H1 (cell line): ENCODE measurements at regions not wholly inside any gene's neighbourhood (a gene's known extent, or its start where the extent isn't known, plus 50 kb on each side); places are given as distances from the start of the nearest gene placed in this dataset.
A peak's percentile ranks its signal among the peaks of the same experiment; 100 is the strongest.

Experiments used
- CTCF ChIA-PET: fragments of 300-600 bp; sonication (Branson Sonifier 250); formaldehyde crosslinking; loops from one replicate; lab custom pipeline; 2021; ENCODE audit not compliant: partially characterized antibody; lab: Charles Lee
- POLR2A ChIA-PET: fragments of 300-600 bp; sonication (Branson Sonifier 250); formaldehyde crosslinking; loops from one replicate; lab custom pipeline; 2021; ENCODE audit warnings: inconsistent platforms; ENCODE audit not compliant: partially characterized antibody; lab: Charles Lee
- DNase-seq, 2 experiments: peaks; one replicate each; pipeline versions ENCODE4 v3.0.0 to v3.0.0-alpha.2; 2010 to 2022; ENCODE audit warnings: low spot score in 2 of 2, low read depth in 1 of 2, mixed read lengths in 1 of 2
- FAIRE-seq: peaks from 2 replicates; lab custom pipeline; 2011; peaks lifted over from hg19 to GRCh38; lab: Jason Lieb, UNC
- H2AFZ ChIP-seq: 2 replicates; pipeline ENCODE4 v1.8.1; 2012; ENCODE audit warnings: low read length, inconsistent platforms
- H2AK5ac ChIP-seq: 2 replicates; pipeline ENCODE4 v1.6.1; 2013; ENCODE audit warnings: low read depth, low read length
- H2BK120ac ChIP-seq: replicated peaks from 2 replicates; pipeline ENCODE3; 2013; ENCODE audit warnings: low read depth, low read length, inconsistent platforms
- H2BK12ac ChIP-seq: 2 replicates; pipeline ENCODE4 v1.6.1; 2013; ENCODE audit warnings: low read depth, low read length
- H2BK15ac ChIP-seq: 2 replicates; pipeline ENCODE4 v1.6.1; 2013; ENCODE audit warnings: low read length
- H2BK20ac ChIP-seq: 2 replicates; pipeline ENCODE4 v1.6.1; 2013; ENCODE audit warnings: low read length
- H2BK5ac ChIP-seq: 2 replicates; pipeline ENCODE4 v1.6.1; 2013; ENCODE audit warnings: low read depth, low read length
- H3K14ac ChIP-seq: 2 replicates; pipeline ENCODE4 v1.6.1; 2013; ENCODE audit warnings: inconsistent platforms; ENCODE audit not compliant: insufficient read length
- H3K18ac ChIP-seq: 2 replicates; pipeline ENCODE4 v1.6.1; 2013; ENCODE audit warnings: low read length; ENCODE audit errors: extremely low read depth
- H3K23ac ChIP-seq: 2 replicates; pipeline ENCODE4 v1.6.1; 2013; ENCODE audit warnings: inconsistent platforms; ENCODE audit not compliant: insufficient read length
- H3K23me2 ChIP-seq: 2 replicates; pipeline ENCODE4 v1.6.1; 2013; ENCODE audit warnings: low read depth, low read length
- H3K27ac ChIP-seq: 2 replicates; pipeline ENCODE4 v1.6.1; 2011; ENCODE audit warnings: low read depth, low read length, inconsistent platforms
- H3K27me3 ChIP-seq, 4 experiments: replicated peaks in 1 of 4; 1 replicate in 1 of 4; 2 replicates in 3 of 4; pipeline versions ENCODE4 v1.6.1 to v1.8.1; 2011 to 2013; ENCODE audit warnings: low read length in 3 of 4, mild to moderate bottlenecking in 3 of 4, inconsistent platforms in 2 of 4, mixed read lengths in 2 of 4, moderate library complexity in 1 of 4; ENCODE audit not compliant: control insufficient read depth in 3 of 4, insufficient read depth in 3 of 4; ENCODE audit errors: extremely low read depth in 1 of 4
- H3K36me3 ChIP-seq, 4 experiments: 2 replicates each; pipeline versions ENCODE4 v1.6.1 to v1.8.1; 2011 to 2013; ENCODE audit warnings: mild to moderate bottlenecking in 4 of 4, low read length in 3 of 4, moderate library complexity in 2 of 4, control low read depth in 1 of 4, inconsistent platforms in 1 of 4; ENCODE audit not compliant: insufficient read depth in 4 of 4, control insufficient read depth in 2 of 4
- H3K4ac ChIP-seq: replicated peaks from 2 replicates; pipeline ENCODE3; 2013; ENCODE audit warnings: low read length, low read depth, mixed read lengths, inconsistent platforms; ENCODE audit not compliant: insufficient read length
- H3K4me1 ChIP-seq, 4 experiments: replicated peaks in 1 of 4; 1 replicate in 1 of 4; 2 replicates in 3 of 4; pipeline versions ENCODE4 v1.6.1 to v1.8.1; 2011 to 2013; ENCODE audit warnings: low read length in 3 of 4, inconsistent platforms in 2 of 4, mixed read lengths in 1 of 4; ENCODE audit not compliant: insufficient read depth in 4 of 4, control insufficient read depth in 3 of 4
- H3K4me2 ChIP-seq, 2 experiments: 2 replicates each; pipeline versions ENCODE4 v1.6.1 to v1.8.1; 2011 to 2013; ENCODE audit warnings: low read depth in 2 of 2, low read length in 2 of 2, control low read depth in 1 of 2, inconsistent platforms in 1 of 2, mild to moderate bottlenecking in 1 of 2; ENCODE audit not compliant: insufficient read depth in 1 of 2
- H3K4me3 ChIP-seq, 4 experiments: fragments of 200-600, 300-600 bp in 1 of 4; sonication (generic), shearing (Covaris generic), sonication (Bioruptor Twin) in 1 of 4; 2 replicates each; pipeline versions ENCODE4 v1.5.1 to v1.8.1; 2011 to 2016; ENCODE audit warnings: low read length in 4 of 4, low read depth in 3 of 4, control low read depth in 2 of 4, inconsistent platforms in 2 of 4, mild to moderate bottlenecking in 2 of 4, mixed read lengths in 1 of 4, moderate library complexity in 1 of 4; ENCODE audit not compliant: insufficient read depth in 2 of 4; ENCODE audit errors: extremely low read depth in 1 of 4
- H3K56ac ChIP-seq: replicated peaks from 2 replicates; pipeline ENCODE3; 2013; ENCODE audit warnings: low read depth, mild to moderate bottlenecking, mixed read lengths, low read length, inconsistent platforms; ENCODE audit not compliant: insufficient read length
- H3K79me1 ChIP-seq: 2 replicates; pipeline ENCODE4 v1.6.1; 2013; ENCODE audit warnings: low read depth, low read length, control low read depth
- H3K79me2 ChIP-seq, 2 experiments: 2 replicates each; pipeline versions ENCODE4 v1.6.1 to v1.8.1; 2012 to 2013; ENCODE audit warnings: low read length in 2 of 2, mild to moderate bottlenecking in 2 of 2, inconsistent platforms in 1 of 2; ENCODE audit not compliant: insufficient read depth in 2 of 2, control insufficient read depth in 1 of 2
- H3K9ac ChIP-seq, 4 experiments: replicated peaks in 1 of 4; 1 replicate in 1 of 4; 2 replicates in 3 of 4; pipeline versions ENCODE4 v1.6.1 to v1.8.1; 2011 to 2013; ENCODE audit warnings: low read depth in 3 of 4, low read length in 3 of 4, control low read depth in 2 of 4, mild to moderate bottlenecking in 2 of 4, moderate library complexity in 2 of 4, inconsistent platforms in 1 of 4; ENCODE audit errors: extremely low read depth in 1 of 4
- H3K9me3 ChIP-seq, 2 experiments: 2 replicates each; pipeline versions ENCODE4 v1.6.1 to v1.8.1; 2012 to 2013; ENCODE audit warnings: mild to moderate bottlenecking in 2 of 2, moderate library complexity in 2 of 2, control low read depth in 1 of 2, inconsistent platforms in 1 of 2, low read depth in 1 of 2, low read length in 1 of 2, mixed read lengths in 1 of 2; ENCODE audit not compliant: insufficient read depth in 2 of 2
- H4K20me1 ChIP-seq, 2 experiments: replicated peaks in 1 of 2; 2 replicates each; pipeline versions ENCODE3 to v1.8.1; 2011 to 2013; ENCODE audit warnings: inconsistent platforms in 2 of 2, low read length in 2 of 2, mild to moderate bottlenecking in 1 of 2; ENCODE audit not compliant: insufficient read depth in 2 of 2, control insufficient read depth in 1 of 2
- H4K5ac ChIP-seq: 2 replicates; pipeline ENCODE4 v1.6.1; 2013; ENCODE audit warnings: low read length, low read depth, mixed read lengths, inconsistent platforms; ENCODE audit not compliant: insufficient read length
- H4K8ac ChIP-seq: 2 replicates; pipeline ENCODE4 v1.8.0; 2013; ENCODE audit warnings: mild to moderate bottlenecking, moderate library complexity, low read length, inconsistent platforms; ENCODE audit not compliant: insufficient read depth; ENCODE audit errors: extremely low read depth
- H4K91ac ChIP-seq: replicated peaks from 2 replicates; pipeline ENCODE3; 2013; ENCODE audit warnings: low read length, mixed read lengths, inconsistent platforms; ENCODE audit not compliant: insufficient read length
- CHD1 ChIP-seq: IDR thresholded peaks from 2 replicates; pipeline ENCODE4 v1.6.1; 2012; ENCODE audit warnings: low read depth, low read length, improper control_type of control experiment
- CHD2 ChIP-seq: IDR thresholded peaks from 2 replicates; pipeline ENCODE4 v1.6.1; 2012; ENCODE audit warnings: low read length, improper control_type of control experiment
- GABPA ChIP-seq: IDR thresholded peaks from 2 replicates; pipeline ENCODE4 v1.6.1; 2011; ENCODE audit warnings: mild to moderate bottlenecking, low read length, moderate library complexity, borderline replicate concordance; ENCODE audit not compliant: insufficient read depth
- HDAC2 ChIP-seq, 2 experiments: fragments of 300-600 bp in 1 of 2; sonication (generic) in 1 of 2; IDR thresholded peaks; 2 replicates each; pipeline ENCODE4 v1.6.1; 2011 to 2012; ENCODE audit warnings: low read depth in 2 of 2, low read length in 2 of 2, mild to moderate bottlenecking in 2 of 2, moderate library complexity in 2 of 2, borderline replicate concordance in 1 of 2, inconsistent platforms in 1 of 2
- RFX5 ChIP-seq: IDR thresholded peaks from 2 replicates; pipeline ENCODE4 v1.6.1; 2011; ENCODE audit warnings: low read depth, low read length, improper control_type of control experiment, borderline replicate concordance
- RXRA ChIP-seq: IDR thresholded peaks from 2 replicates; pipeline ENCODE4 v1.6.1; 2011; ENCODE audit warnings: low read depth, mild to moderate bottlenecking, low read length, moderate library complexity; ENCODE audit not compliant: insufficient read depth
- WGBS, 2 experiments: shearing (Covaris generic) in 1 of 2; methylation state at CpG; one replicate each; pipeline versions ENCODE4 v1.1.6 to v1.1.7; 2013 to 2015; ENCODE audit warnings: low lambda C conversion rate in 2 of 2, mixed read lengths in 2 of 2, inconsistent platforms in 1 of 2, low coverage in 1 of 2, missing lambda C conversion rate in 1 of 2; ENCODE audit not compliant: insufficient replicate concordance in 2 of 2, insufficient coverage in 1 of 2, insufficient read length in 1 of 2; ENCODE audit errors: extremely low coverage in 1 of 2, missing lambda C conversion rate in 1 of 2; 5-methylcytosine and 5-hydroxymethylcytosine counted together
- TF ChIP-seq, protein P1 (sequence below): IDR thresholded peaks from 2 replicates; pipeline ENCODE4 v1.6.1; 2012; ENCODE audit warnings: inconsistent platforms
- TF ChIP-seq, protein P2 (sequence below), 3 experiments: IDR thresholded peaks; 1 replicate in 2 of 3; 2 replicates in 1 of 3; pipeline versions ENCODE4 v1.5.1 to v1.6.1; 2011; ENCODE audit warnings: low read length in 3 of 3, mild to moderate bottlenecking in 3 of 3, inconsistent platforms in 2 of 3, low read depth in 1 of 3, moderate library complexity in 1 of 3; ENCODE audit not compliant: insufficient read depth in 1 of 3; ENCODE audit errors: control extremely low read depth in 1 of 3
- TF ChIP-seq, protein P3 (sequence below): IDR thresholded peaks from 2 replicates; pipeline ENCODE4 v1.6.1; 2011; ENCODE audit warnings: low read depth, mild to moderate bottlenecking, low read length; ENCODE audit not compliant: insufficient read depth

DNA sequence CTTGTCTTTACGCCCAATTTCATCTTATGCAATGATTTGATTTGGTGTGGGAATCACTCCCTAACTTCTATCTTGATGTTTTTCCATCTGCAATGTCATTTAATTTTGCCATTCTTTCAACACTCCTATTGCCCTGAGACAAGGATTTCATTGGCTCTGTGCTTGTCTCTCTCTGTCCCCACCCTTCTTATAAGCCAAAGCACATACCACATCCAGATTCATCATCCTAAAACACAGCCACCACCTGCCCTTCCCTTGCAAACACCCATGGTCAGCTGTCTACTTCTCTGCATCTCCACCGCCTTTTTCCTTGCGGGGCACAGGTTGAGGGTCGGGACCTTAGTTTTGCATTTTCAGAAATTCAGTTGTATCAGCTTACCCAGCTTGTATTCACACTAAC, 225.8 kb upstream of the SOX21 start:
- H3K23me2 ChIP-seq, result no peaks in the 10 kb centered on the region; the same call in 1 of the 2 replicates
- H4K20me1 ChIP-seq, result no peaks in the 10 kb centered on the region
- H3K9ac ChIP-seq, result no peak overlapping the region
- H3K23ac ChIP-seq, result no peak overlapping the region
- no peak overlapping the region for H4K5ac ChIP-seq
- no peaks in the 10 kb centered on the region for H3K4me1 ChIP-seq
- H2BK15ac ChIP-seq, result no peak overlapping the region
- no peaks in the 10 kb centered on the region for H3K27me3 ChIP-seq
- no peak overlapping the region for H3K4ac ChIP-seq
- DNase-seq (no peak), FAIRE-seq (no peak)
- no peak overlapping the region for H2BK12ac ChIP-seq
- H4K91ac ChIP-seq, result no peak overlapping the region
- H3K9me3 ChIP-seq, result peaks cover 5 to 16% of the 10 kb centered on the region in 2 experiments; a peak in 3 of 4 replicates
- no peak overlapping the region for H2BK120ac ChIP-seq
- no peak overlapping the region for H3K4me2 ChIP-seq
- H3K4me3 ChIP-seq, result no peak overlapping the region
- H3K79me2 ChIP-seq, result no peaks in the 10 kb centered on the region
- no peak overlapping the region for H2AK5ac ChIP-seq
- POLR2A ChIA-PET, result no interaction called here
- no peaks in the 10 kb centered on the region for H3K79me1 ChIP-seq
- CTCF ChIA-PET, result interaction anchor here (0.5 to 2.7 kb wide), 5 partner anchors 11 to 598 kb away, joined by 3 to 18 read pairs (median 3); no protein-coding TSS in a partner anchor
- H3K14ac ChIP-seq, result no peak overlapping the region
- no peak overlapping the region for H2BK20ac ChIP-seq
- H3K27ac ChIP-seq, result no peak overlapping the region
- no peak overlapping the region for H3K56ac ChIP-seq
- 90% methylated on average over 4 of the region's 4 CpGs; no CpG with 5 or more reads in 1 of the 2 experiments for WGBS, 2 experiments
- no peak overlapping the region for H4K8ac ChIP-seq
- no peak overlapping the region for H3K18ac ChIP-seq
- peak overlapping the region; percentile 6; the same call in 1 of the 2 replicates for H2AFZ ChIP-seq
- H3K36me3 ChIP-seq, result peaks cover 0 to 3% (median 0%) of the 10 kb centered on the region in 4 experiments; a peak in 1 of 8 replicates
- no peak overlapping the region for H2BK5ac ChIP-seq
- no peak for TF ChIP-seq CHD1
- no peak for TF ChIP-seq RFX5
- TF ChIP-seq RXRA, result no peak
- TF ChIP-seq GABPA, result no peak
- no peak for TF ChIP-seq CHD2
- TF ChIP-seq, protein P1, sequence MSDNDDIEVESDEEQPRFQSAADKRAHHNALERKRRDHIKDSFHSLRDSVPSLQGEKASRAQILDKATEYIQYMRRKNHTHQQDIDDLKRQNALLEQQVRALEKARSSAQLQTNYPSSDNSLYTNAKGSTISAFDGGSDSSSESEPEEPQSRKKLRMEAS, result no peak
- TF ChIP-seq, protein P2, sequence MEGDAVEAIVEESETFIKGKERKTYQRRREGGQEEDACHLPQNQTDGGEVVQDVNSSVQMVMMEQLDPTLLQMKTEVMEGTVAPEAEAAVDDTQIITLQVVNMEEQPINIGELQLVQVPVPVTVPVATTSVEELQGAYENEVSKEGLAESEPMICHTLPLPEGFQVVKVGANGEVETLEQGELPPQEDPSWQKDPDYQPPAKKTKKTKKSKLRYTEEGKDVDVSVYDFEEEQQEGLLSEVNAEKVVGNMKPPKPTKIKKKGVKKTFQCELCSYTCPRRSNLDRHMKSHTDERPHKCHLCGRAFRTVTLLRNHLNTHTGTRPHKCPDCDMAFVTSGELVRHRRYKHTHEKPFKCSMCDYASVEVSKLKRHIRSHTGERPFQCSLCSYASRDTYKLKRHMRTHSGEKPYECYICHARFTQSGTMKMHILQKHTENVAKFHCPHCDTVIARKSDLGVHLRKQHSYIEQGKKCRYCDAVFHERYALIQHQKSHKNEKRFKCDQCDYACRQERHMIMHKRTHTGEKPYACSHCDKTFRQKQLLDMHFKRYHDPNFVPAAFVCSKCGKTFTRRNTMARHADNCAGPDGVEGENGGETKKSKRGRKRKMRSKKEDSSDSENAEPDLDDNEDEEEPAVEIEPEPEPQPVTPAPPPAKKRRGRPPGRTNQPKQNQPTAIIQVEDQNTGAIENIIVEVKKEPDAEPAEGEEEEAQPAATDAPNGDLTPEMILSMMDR (IDR thresholded peaks at IDR 0.05; ENCODE audit: control extremely low read depth in 1 of 3, insufficient read depth in 1 of 3, low read depth in 1 of 3, low read length in 3 of 3), result no peak
- TF ChIP-seq HDAC2 (IDR thresholded peaks at IDR 0.05; ENCODE audit: borderline replicate concordance in 1 of 2, low read depth in 2 of 2, low read length in 2 of 2), result no peak
- TF ChIP-seq, protein P3, sequence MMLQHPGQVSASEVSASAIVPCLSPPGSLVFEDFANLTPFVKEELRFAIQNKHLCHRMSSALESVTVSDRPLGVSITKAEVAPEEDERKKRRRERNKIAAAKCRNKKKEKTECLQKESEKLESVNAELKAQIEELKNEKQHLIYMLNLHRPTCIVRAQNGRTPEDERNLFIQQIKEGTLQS, result no peak
